ENCODE measurements at regions not wholly inside any gene's neighbourhood (a gene's known extent, or its start where the extent isn't known, plus 50 kb on each side); places are given as distances from the start of the nearest gene placed in this dataset.

DNA sequence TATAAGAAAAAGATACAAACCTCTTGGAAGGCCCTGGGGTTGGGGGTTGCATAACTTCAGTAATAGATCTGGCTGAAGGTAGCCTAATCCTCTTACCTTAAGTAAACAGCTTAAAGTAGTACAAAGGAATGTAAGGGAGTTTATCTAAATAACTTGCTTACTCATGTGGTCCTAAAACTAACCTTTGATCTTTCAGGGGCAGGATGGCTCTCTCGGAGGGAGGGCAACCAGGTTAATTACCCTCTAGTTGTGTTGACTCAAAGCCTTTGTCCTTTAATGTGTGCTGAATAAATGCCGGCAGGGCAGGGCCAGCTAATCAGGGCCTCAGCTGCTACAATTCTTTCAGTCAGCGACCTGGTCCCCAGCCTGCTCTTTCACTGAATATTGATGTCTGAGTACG lies 822.0 kb upstream of the SLIT2 start:
- H3K27ac ChIP-seq (ENCODE audit: extremely low read length, insufficient read depth, low read length): no peak overlapping the region
- no peak overlapping the region for H2AFZ ChIP-seq (ENCODE audit: low read length)
- peaks cover 88% of the 10 kb centered on the region for H3K9me3 ChIP-seq (ENCODE audit: low read length)
- no peaks in the 10 kb centered on the region for H3K4me1 ChIP-seq (ENCODE audit: insufficient read depth, low read length)
- 4% methylated on average over 4 of the region's 4 CpGs for WGBS (ENCODE audit: low lambda C conversion rate)
- no peaks in the 10 kb centered on the region for H3K27me3 ChIP-seq (ENCODE audit: control insufficient read depth in 1 of 2, insufficient read depth in 2 of 2, low read length in 2 of 2)
- H4K20me1 ChIP-seq (ENCODE audit: insufficient read depth, low read length): no peaks in the 10 kb centered on the region
- in situ Hi-C loops (cut with HindIII; ENCODE audit: extremely low pct_ligation_motif_present, low pct_unique_long_range_greater_than_20kb): no loop called here
- no peaks in the 10 kb centered on the region for H3K79me2 ChIP-seq (ENCODE audit: insufficient read depth, low read length)
- intact Hi-C loops (cut with micrococcal nuclease; ENCODE audit: unreplicated experiment): no loop called here
- no peak overlapping the region for H3K4me2 ChIP-seq (ENCODE audit: low read depth, low read length)
- H3K4me3 ChIP-seq (replicated peaks in 1 of 3; ENCODE audit: insufficient read depth in 1 of 3, low read depth in 2 of 3, low read length in 3 of 3): no peak overlapping the region
- DNase-seq (ENCODE audit: low spot score): no peak
- H3K36me3 ChIP-seq (replicated peaks in 1 of 2; ENCODE audit: control insufficient read depth in 1 of 2, insufficient read depth in 2 of 2, low read length in 2 of 2): no peaks in the 10 kb centered on the region
- FAIRE-seq: no peak
- POLR2A ChIA-PET: no interaction called here
- no peak for TF ChIP-seq MAZ (IDR thresholded peaks at IDR 0.05; ENCODE audit: borderline replicate concordance, low read depth, low read length)
- TF ChIP-seq MAZ (CRISPR knock-in tag; IDR thresholded peaks at IDR 0.05; ENCODE audit: low read depth): no peak
- no peak for TF ChIP-seq SRSF4 (IDR thresholded peaks at IDR 0.05; ENCODE audit: low read depth, low read length, poor library complexity, severe bottlenecking)
- no peak for TF ChIP-seq SIX4 (CRISPR knock-in tag; IDR thresholded peaks at IDR 0.05)
- TF ChIP-seq, protein P1, sequence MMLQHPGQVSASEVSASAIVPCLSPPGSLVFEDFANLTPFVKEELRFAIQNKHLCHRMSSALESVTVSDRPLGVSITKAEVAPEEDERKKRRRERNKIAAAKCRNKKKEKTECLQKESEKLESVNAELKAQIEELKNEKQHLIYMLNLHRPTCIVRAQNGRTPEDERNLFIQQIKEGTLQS (CRISPR knock-in tag; IDR thresholded peaks at IDR 0.05): no peak
- TF ChIP-seq, protein P2, sequence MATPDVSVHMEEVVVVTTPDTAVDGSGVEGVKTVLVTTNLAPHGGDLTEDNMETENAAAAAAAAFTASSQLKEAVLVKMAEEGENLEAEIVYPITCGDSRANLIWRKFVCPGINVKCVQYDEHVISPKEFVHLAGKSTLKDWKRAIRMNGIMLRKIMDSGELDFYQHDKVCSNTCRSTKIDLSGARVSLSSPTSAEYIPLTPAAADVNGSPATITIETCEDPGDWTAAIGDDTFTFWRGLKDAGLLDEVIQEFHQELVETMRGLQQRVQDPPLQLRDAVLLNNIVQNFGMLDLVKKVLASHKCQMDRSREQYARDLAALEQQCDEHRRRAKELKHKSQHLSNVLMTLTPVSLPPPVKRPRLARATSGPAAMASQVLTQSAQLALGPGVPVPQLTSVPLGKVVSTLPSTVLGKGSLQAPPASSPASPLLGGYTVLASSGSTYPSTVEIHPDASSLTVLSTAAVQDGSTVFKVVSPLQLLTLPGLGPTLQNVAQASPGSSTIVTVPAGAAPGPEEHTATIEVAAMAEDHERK (CRISPR knock-in tag; IDR thresholded peaks at IDR 0.05; ENCODE audit: low read depth): no peak
- ATAC-seq: no peak
- BruUV-seq (replicated peaks): no TSS peak
- H3K9ac ChIP-seq (ENCODE audit: insufficient read depth, low read depth, low read length): no peak overlapping the region
- CTCF ChIA-PET (ENCODE audit: low intra/inter-chr PET ratio, low total read pairs): no interaction called here

- no peaks in the 10 kb centered on the region for H4K20me1 ChIP-seq (ENCODE audit: insufficient read depth, low read length)
- ChIA-PET POLR2A (no interaction called here), CTCF (ENCODE audit: low intra/inter-chr PET ratio, low total read pairs) (no interaction called here)
- H3K4me2 ChIP-seq (ENCODE audit: low read depth, low read length): no peak overlapping the region
- H3K4me3 ChIP-seq (replicated peaks in 1 of 3; ENCODE audit: insufficient read depth in 1 of 3, low read depth in 2 of 3, low read length in 3 of 3): no peak overlapping the region
- H3K27me3 ChIP-seq (ENCODE audit: control insufficient read depth in 1 of 2, insufficient read depth in 2 of 2, low read length in 2 of 2): no peaks in the 10 kb centered on the region
- BruUV-seq (replicated peaks): no TSS peak
- H3K27ac ChIP-seq (ENCODE audit: extremely low read length, insufficient read depth, low read length): no peak overlapping the region
- no peaks in the 10 kb centered on the region for H3K4me1 ChIP-seq (ENCODE audit: insufficient read depth, low read length)
- no peak for FAIRE-seq
- no peaks in the 10 kb centered on the region for H3K79me2 ChIP-seq (ENCODE audit: insufficient read depth, low read length)
- no peak for DNase-seq (ENCODE audit: low spot score)
- peaks cover 81% of the 10 kb centered on the region for H3K9me3 ChIP-seq (ENCODE audit: low read length)
- no peaks in the 10 kb centered on the region for H3K36me3 ChIP-seq (replicated peaks in 1 of 2; ENCODE audit: control insufficient read depth in 1 of 2, insufficient read depth in 2 of 2, low read length in 2 of 2)
- intact Hi-C loops (cut with micrococcal nuclease; ENCODE audit: unreplicated experiment) (no loop called here), in situ Hi-C loops (cut with HindIII; ENCODE audit: extremely low pct_ligation_motif_present, low pct_unique_long_range_greater_than_20kb) (no loop called here)
- no peak overlapping the region for H3K9ac ChIP-seq (ENCODE audit: insufficient read depth, low read depth, low read length)
- no peak overlapping the region for H2AFZ ChIP-seq (ENCODE audit: low read length)
- no peak for ATAC-seq
- TF ChIP-seq IKZF1 (IDR thresholded peaks at IDR 0.05) (no peak), HINFP (CRISPR knock-in tag; IDR thresholded peaks at IDR 0.05; ENCODE audit: low read depth) (no peak), ZNF224 (CRISPR knock-in tag; IDR thresholded peaks at IDR 0.05) (no peak), SIX4 (CRISPR knock-in tag; IDR thresholded peaks at IDR 0.05) (no peak), ZZZ3 (CRISPR knock-in tag; IDR thresholded peaks at IDR 0.05; ENCODE audit: borderline replicate concordance) (no peak), PCBP1 (IDR thresholded peaks at IDR 0.05; ENCODE audit: borderline replicate concordance, low read depth, low read length) (no peak), FLYWCH1 (CRISPR knock-in tag; IDR thresholded peaks at IDR 0.05) (no peak), SETDB1 (CRISPR knock-in tag; IDR thresholded peaks at IDR 0.05; ENCODE audit: borderline replicate concordance) (no peak), CENPBD1 (CRISPR knock-in tag; IDR thresholded peaks at IDR 0.05; ENCODE audit: borderline replicate concordance, low read depth) (no peak)
- TF ChIP-seq, protein P3, sequence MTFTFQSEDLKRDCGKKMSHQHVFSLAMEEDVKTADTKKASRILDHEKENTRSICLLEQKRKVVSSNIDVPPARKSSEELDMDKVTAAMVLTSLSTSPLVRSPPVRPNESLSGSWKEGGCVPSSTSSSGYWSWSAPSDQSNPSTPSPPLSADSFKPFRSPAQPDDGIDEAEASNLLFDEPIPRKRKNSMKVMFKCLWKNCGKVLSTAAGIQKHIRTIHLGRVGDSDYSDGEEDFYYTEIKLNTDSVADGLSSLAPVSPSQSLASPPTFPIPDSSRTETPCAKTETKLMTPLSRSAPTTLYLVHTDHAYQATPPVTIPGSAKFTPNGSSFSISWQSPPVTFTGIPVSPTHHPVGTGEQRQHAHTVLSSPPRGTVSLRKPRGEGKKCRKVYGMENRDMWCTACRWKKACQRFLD (CRISPR knock-in tag; IDR thresholded peaks at IDR 0.05; ENCODE audit: borderline replicate concordance): no peak
Observed at GRCh38 chr4:19425146-19425545, 826.6 kb upstream of the SLIT2 start.

Data from HepG2 (cell line).